MCF 10A (cell line): ENCODE measurements at regions not wholly inside any gene's neighbourhood (a gene's known extent, or its start where the extent isn't known, plus 50 kb on each side); places are given as distances from the start of the nearest gene placed in this dataset.
"Not testable (repeated sequence)": the region's sequence is repeated elsewhere in the genome, so short reads cannot be mapped to it uniquely, and the experiment has no call there.

Experiments used
- BruUV-seq: library from RNA; stranded (reverse); fragments of 400-500 nt; replicated peaks from 2 replicates; lab custom pipeline; 2021; lab: Mats Ljungman, UMichigan
- CTCF ChIA-PET: fragments of 300-600 bp; sonication (Branson Sonifier 250); formaldehyde crosslinking; extraction: SDS; loops from one replicate; lab custom pipeline; 2021; ENCODE audit warnings: antibody characterized with exemption, inconsistent platforms; lab: Yijun Ruan, JAX
- POLR2A ChIA-PET: fragments of 300-600, 350-650 bp; sonication (Branson Sonifier 250); formaldehyde crosslinking; extraction: SDS; loops from one replicate; lab custom pipeline; 2020; ENCODE audit warnings: antibody characterized with exemption, inconsistent platforms; lab: Yijun Ruan, JAX
- DNase-seq: peaks from one replicate; pipeline ENCODE4 v3.0.0-alpha.2; 2018; ENCODE audit not compliant: unreplicated experiment
- H3K27ac Mint-ChIP-seq: one replicate; pipeline ENCODE4 v1.8.0; 2022; ENCODE audit warnings: mild to moderate bottlenecking, low read depth, mixed read lengths; ENCODE audit not compliant: unreplicated experiment
- H3K27me3 Mint-ChIP-seq: one replicate; pipeline ENCODE4 v1.8.0; 2022; ENCODE audit warnings: mixed read lengths; ENCODE audit not compliant: insufficient read depth, unreplicated experiment
- H3K36me3 Mint-ChIP-seq: one replicate; pipeline ENCODE4 v1.8.0; 2022; ENCODE audit warnings: mild to moderate bottlenecking, moderate library complexity, mixed read lengths; ENCODE audit not compliant: insufficient read depth, unreplicated experiment
- H3K4me1 Mint-ChIP-seq: one replicate; pipeline ENCODE4 v1.8.0; 2022; ENCODE audit warnings: mixed read lengths; ENCODE audit not compliant: insufficient read depth, unreplicated experiment
- H3K4me3 Mint-ChIP-seq: one replicate; pipeline ENCODE4 v1.8.0; 2022; ENCODE audit warnings: mild to moderate bottlenecking, moderate library complexity, mixed read lengths; ENCODE audit not compliant: unreplicated experiment
- H3K9me3 Mint-ChIP-seq: one replicate; pipeline ENCODE4 v1.8.0; 2022; ENCODE audit warnings: mixed read lengths; ENCODE audit not compliant: unreplicated experiment
- intact Hi-C: fragments of 100-400 bp; cut with micrococcal nuclease; formaldehyde crosslinking; loops from 2 replicates; pipeline ENCODE4 v1.14.1; 2022
- TF ChIP-seq, protein P1 (sequence below): fragments of 200-600 bp; IDR thresholded peaks from one replicate; pipeline ENCODE4 v1.8.0; 2022; ENCODE audit warnings: antibody characterized with exemption, mild to moderate bottlenecking; ENCODE audit not compliant: unreplicated experiment

- TF ChIP-seq, protein P1, sequence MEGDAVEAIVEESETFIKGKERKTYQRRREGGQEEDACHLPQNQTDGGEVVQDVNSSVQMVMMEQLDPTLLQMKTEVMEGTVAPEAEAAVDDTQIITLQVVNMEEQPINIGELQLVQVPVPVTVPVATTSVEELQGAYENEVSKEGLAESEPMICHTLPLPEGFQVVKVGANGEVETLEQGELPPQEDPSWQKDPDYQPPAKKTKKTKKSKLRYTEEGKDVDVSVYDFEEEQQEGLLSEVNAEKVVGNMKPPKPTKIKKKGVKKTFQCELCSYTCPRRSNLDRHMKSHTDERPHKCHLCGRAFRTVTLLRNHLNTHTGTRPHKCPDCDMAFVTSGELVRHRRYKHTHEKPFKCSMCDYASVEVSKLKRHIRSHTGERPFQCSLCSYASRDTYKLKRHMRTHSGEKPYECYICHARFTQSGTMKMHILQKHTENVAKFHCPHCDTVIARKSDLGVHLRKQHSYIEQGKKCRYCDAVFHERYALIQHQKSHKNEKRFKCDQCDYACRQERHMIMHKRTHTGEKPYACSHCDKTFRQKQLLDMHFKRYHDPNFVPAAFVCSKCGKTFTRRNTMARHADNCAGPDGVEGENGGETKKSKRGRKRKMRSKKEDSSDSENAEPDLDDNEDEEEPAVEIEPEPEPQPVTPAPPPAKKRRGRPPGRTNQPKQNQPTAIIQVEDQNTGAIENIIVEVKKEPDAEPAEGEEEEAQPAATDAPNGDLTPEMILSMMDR: no peak
- H3K9me3 Mint-ChIP-seq: peaks cover 43% of the 10 kb centered on the region
- no peak overlapping the region for H3K27ac Mint-ChIP-seq
- H3K4me3 Mint-ChIP-seq: no peak overlapping the region
- DNase-seq: no peak
- H3K27me3 Mint-ChIP-seq: no peaks in the 10 kb centered on the region
- POLR2A ChIA-PET: no interaction called here
- no peaks in the 10 kb centered on the region for H3K36me3 Mint-ChIP-seq
- no TSS peak for BruUV-seq
- H3K4me1 Mint-ChIP-seq: no peaks in the 10 kb centered on the region
- CTCF ChIA-PET: no interaction called here
- intact Hi-C loops: no loop called here
Observed at GRCh38 chr12:33763331-33763730, 259.0 kb upstream of the ALG10 start.

DNA sequence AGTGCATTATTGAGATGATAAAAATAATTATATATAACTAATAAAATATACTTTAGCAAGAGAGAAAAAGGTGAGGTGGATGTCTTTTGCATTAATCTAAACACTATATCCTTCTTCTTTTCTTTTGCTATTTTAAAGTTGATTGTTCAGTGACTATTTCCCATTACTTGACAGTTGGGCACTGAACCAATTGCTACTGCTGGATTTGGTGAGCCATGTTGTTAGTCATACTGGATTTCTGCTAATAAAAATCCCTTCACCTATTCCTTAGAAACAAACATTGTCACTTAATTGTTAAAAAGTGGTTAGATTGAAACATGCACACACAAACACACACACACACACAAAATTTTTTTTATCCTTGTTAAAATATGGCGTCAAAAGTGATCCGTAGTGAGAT is 251.6 kb upstream of the ALG10 start:
- POLR2A ChIA-PET: no interaction called here
- H3K4me1 Mint-ChIP-seq: no peaks in the 10 kb centered on the region
- no TSS peak for BruUV-seq
- no peaks in the 10 kb centered on the region for H3K36me3 Mint-ChIP-seq
- no peak overlapping the region for H3K4me3 Mint-ChIP-seq
- no peak for DNase-seq
- peaks cover 42% of the 10 kb centered on the region for H3K9me3 Mint-ChIP-seq
- H3K27ac Mint-ChIP-seq: no peak overlapping the region
- TF ChIP-seq, protein P1: no peak
- H3K27me3 Mint-ChIP-seq: no peaks in the 10 kb centered on the region
- CTCF ChIA-PET: no interaction called here
- intact Hi-C loops: no loop called here

DNA sequence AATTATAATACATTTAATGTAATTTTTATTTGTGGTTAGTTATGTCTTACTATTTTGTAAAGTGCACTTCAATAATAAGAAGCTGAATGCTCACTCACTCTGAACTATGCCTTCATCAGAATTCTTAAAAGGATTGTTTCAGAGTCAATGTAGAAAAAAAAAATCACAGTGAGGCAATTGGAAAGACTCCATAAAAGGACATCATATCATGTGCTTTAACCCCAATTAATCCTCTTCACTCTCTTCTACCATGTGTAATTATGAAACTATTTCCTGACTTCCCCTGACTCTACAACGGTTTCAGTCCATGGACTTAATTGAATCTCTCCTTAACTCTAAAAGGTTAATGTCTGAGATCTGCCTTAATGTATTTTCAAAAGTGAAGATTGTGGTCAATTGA is 250.4 kb upstream of the ALG10 start:
- ChIA-PET POLR2A (no interaction called here), CTCF (no interaction called here)
- H3K36me3 Mint-ChIP-seq: no peaks in the 10 kb centered on the region
- H3K9me3 Mint-ChIP-seq: peaks cover 38% of the 10 kb centered on the region
- no peak overlapping the region for H3K4me3 Mint-ChIP-seq
- DNase-seq: no peak
- intact Hi-C loops: no loop called here
- H3K4me1 Mint-ChIP-seq: no peaks in the 10 kb centered on the region
- H3K27ac Mint-ChIP-seq: no peak overlapping the region
- TF ChIP-seq, protein P1: no peak
- BruUV-seq: no TSS peak
- H3K27me3 Mint-ChIP-seq: no peaks in the 10 kb centered on the region

DNA sequence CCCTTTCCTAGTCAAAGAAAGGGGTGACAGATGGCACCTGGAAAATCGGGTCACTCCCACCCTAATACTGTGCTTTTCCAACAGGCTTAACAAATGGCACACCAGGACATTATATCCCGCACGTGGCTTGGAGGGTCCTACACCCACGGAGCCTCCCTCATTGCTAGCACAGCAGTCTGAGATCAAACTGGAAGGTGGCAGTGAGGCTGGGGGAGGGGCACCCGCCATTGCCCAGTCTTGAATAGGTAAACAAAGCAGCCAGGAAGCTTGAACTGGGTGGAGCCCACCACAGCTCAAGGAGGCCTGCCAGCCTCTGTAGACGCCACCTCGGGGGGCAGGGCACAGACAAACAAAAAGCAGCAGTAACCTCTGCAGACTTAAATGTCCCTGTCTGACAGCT is 249.2 kb upstream of the ALG10 start:
- H3K36me3 Mint-ChIP-seq, intact Hi-C loops, H3K27ac Mint-ChIP-seq, H3K4me3 Mint-ChIP-seq, BruUV-seq, H3K4me1 Mint-ChIP-seq, POLR2A ChIA-PET, H3K27me3 Mint-ChIP-seq, DNase-seq: not testable (repeated sequence)
- H3K9me3 Mint-ChIP-seq: peaks cover 36% of the 10 kb centered on the region
- CTCF ChIA-PET: interaction anchor here (0.6 kb wide), 1 partner anchor 369 kb away, joined by 3 read pairs; no protein-coding TSS in a partner anchor

DNA sequence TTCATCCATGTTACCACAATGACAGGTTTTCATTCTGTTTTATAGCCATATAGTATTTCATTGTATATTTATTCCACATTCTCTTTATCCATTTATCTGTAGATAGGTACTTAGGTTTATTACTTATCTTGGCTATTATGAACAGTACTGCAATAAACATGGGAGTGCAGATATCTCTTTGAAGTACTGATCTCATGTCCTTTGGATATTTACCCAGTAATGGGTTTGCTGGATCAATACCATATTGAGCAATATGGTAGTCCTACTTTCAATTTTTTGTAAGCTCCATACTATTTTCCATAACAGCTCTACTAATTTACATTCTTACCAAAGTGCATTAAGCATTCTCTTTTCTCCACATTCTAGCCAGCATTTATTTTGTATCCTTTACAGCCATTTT is 235.8 kb upstream of the ALG10 start:
- no TSS peak for BruUV-seq
- H3K36me3 Mint-ChIP-seq: no peaks in the 10 kb centered on the region
- ChIA-PET POLR2A (no interaction called here), CTCF (no interaction called here)
- H3K9me3 Mint-ChIP-seq: peaks cover 26% of the 10 kb centered on the region
- no peaks in the 10 kb centered on the region for H3K4me1 Mint-ChIP-seq
- TF ChIP-seq, protein P1: no peak
- H3K27me3 Mint-ChIP-seq: no peaks in the 10 kb centered on the region
- intact Hi-C loops: no loop called here
- no peak overlapping the region for H3K4me3 Mint-ChIP-seq
- H3K27ac Mint-ChIP-seq: no peak overlapping the region
- no peak for DNase-seq
